Urinary bladder (tissue), 3 donors: ENCODE measurements at regions not wholly inside any gene's neighbourhood (a gene's known extent, or its start where the extent isn't known, plus 50 kb on each side); places are given as distances from the start of the nearest gene placed in this dataset.
A peak's percentile ranks its signal among the peaks of the same experiment; 100 is the strongest.

Experiments used
- DNase-seq: peaks from one replicate; pipeline ENCODE4 v3.0.0-alpha.2; 2015; ENCODE audit errors: extremely low spot score
- H3K27ac ChIP-seq: one replicate; pipeline ENCODE4 v1.5.1; 2013; ENCODE audit warnings: low read depth, mild to moderate bottlenecking, moderate library complexity
- H3K36me3 ChIP-seq: one replicate; pipeline ENCODE4 v1.6.1; 2013; ENCODE audit warnings: mild to moderate bottlenecking, moderate library complexity; ENCODE audit not compliant: insufficient read depth
- H3K4me1 ChIP-seq: one replicate; pipeline ENCODE4 v1.6.1; 2013; ENCODE audit warnings: mild to moderate bottlenecking, moderate library complexity; ENCODE audit not compliant: insufficient read depth
- H3K4me3 ChIP-seq: one replicate; pipeline ENCODE4 v1.5.1; 2013; ENCODE audit warnings: low read depth, low read length
- WGBS: extraction: QIAGEN DNeasy Blood & Tissue Kit; methylation state at CpG from one replicate; pipeline ENCODE4 v1.1.7; 2013; 5-methylcytosine and 5-hydroxymethylcytosine counted together
- donor health status: healthy with polysubstance abuse.
- donor health status: healthy.

DNA sequence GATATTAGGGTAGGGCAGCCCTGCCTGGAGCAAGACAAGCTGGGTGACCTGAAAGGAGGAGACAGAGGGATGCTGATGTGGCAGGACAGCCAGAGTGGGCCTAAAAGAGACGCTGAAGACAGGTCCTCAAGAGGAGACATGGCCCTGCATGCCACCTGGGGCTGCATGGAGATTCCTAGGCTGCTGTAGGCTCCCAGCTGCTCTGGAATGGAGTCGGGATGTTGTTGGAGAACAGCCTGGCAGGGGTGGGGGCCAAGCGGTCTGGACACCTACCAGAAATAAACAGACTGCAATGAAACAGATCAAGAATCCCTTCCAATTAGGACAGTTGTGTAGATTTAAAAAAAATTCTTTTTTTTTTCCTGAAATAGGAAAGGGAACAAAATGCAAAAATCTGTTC is 97.8 kb upstream of the NPAS2 start:
- 64% methylated on average over 3 of the region's 3 CpGs for WGBS
- DNase-seq = no peak
- Histone ChIP-seq H3K4me3 (no peak overlapping the region), H3K4me1 (no peaks in the 10 kb centered on the region), H3K36me3 (no peaks in the 10 kb centered on the region), H3K27ac (no peak overlapping the region)

GRCh38 chr2:100726866-100727265 is 93.1 kb upstream of the NPAS2 start:
- Histone ChIP-seq H3K36me3 (no peaks in the 10 kb centered on the region), H3K27ac (no peak overlapping the region), H3K4me3 (no peak overlapping the region), H3K4me1 (no peaks in the 10 kb centered on the region)
- no peak for DNase-seq
- WGBS = 70% methylated on average over 2 of the region's 2 CpGs

- 73% methylated on average over 6 of the region's 6 CpGs for WGBS
- DNase-seq = no peak
Observed at GRCh38 chr2:100730290-100730868, 89.6 kb upstream of the NPAS2 start.

DNA sequence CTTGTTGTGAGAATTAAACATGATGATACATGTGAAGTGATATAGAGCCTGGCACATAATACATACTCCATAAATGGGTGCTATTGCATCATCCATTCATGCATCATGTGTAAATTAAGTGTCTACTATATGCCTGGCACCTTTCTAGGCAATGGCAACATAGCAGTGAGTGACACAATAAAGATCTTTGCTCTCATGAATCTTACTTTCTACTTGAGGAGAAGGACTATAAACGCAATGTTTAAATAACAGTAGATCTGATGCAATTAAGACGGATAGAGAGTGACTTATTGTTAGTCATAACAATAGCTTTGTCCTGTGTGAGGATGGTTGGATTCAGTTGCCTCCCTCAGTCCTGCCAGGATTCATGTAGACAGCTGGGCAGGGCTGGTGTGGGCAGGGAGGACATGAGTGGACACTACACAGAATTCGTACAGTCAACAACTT is 88.4 kb upstream of the NPAS2 start:
- Histone ChIP-seq H3K4me1 (no peaks in the 10 kb centered on the region), H3K27ac (no peak overlapping the region), H3K4me3 (no peak overlapping the region), H3K36me3 (no peaks in the 10 kb centered on the region)
- no peak for DNase-seq
- WGBS = 90% methylated on average over 3 of the region's 3 CpGs

More at GRCh38 chr2:100730290-100730868, 89.6 kb upstream of the NPAS2 start:
- Histone ChIP-seq H3K4me3 (no peak overlapping the region), H3K27ac (no peak overlapping the region), H3K36me3 (no peaks in the 10 kb centered on the region), H3K4me1 (no peaks in the 10 kb centered on the region)

DNA sequence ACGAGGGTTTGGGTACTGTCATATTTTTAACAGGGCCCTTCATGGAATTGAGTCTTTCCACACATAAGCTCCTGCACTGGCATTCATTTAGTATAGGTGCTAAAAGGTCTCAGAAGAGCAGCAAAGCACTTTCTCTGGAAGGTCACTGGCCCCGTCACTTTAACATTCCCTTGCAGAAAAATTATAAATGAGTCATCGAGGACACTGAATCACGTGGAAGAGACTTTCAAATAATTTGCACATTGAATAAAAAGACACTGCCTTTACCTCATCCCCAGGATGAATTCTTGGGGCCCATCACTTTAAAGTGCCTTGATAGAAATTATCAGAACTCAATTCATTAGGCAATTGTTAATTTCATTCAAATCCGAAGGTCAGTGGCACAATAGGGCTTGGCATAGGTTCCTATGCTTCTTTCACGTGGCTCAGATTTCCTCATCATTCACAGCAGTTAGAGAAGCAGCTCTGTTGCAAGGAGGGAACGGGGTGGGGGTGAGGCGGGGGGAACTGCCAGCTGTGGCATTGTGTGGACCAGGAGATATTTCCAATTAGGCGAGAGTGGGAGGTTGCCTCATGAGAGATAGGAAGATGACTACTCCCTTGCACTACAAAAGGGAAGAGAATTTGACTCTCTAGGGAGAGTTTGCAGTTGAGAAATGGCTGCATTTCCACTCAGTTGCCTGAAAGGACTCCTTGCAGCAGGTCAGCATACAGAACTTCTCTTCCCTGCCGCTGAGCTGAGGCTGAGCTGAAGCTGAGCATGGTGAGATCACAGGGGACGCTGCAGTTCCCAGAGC is 86.3 kb upstream of the NPAS2 start:
- 53% methylated on average over 11 of the region's 11 CpGs for WGBS
- no peak overlapping the region for H3K4me3 ChIP-seq
- no peaks in the 10 kb centered on the region for H3K4me1 ChIP-seq
- no peak for DNase-seq
- H3K36me3 ChIP-seq = no peaks in the 10 kb centered on the region
- H3K27ac ChIP-seq = no peak overlapping the region

GRCh38 chr2:100736121-100736915 is 83.6 kb upstream of the NPAS2 start:
- Histone ChIP-seq H3K4me3 (no peak overlapping the region), H3K27ac (no peak overlapping the region), H3K36me3 (no peaks in the 10 kb centered on the region), H3K4me1 (no peaks in the 10 kb centered on the region)
- no peak for DNase-seq
- WGBS = 91% methylated on average over 5 of the region's 5 CpGs

DNA sequence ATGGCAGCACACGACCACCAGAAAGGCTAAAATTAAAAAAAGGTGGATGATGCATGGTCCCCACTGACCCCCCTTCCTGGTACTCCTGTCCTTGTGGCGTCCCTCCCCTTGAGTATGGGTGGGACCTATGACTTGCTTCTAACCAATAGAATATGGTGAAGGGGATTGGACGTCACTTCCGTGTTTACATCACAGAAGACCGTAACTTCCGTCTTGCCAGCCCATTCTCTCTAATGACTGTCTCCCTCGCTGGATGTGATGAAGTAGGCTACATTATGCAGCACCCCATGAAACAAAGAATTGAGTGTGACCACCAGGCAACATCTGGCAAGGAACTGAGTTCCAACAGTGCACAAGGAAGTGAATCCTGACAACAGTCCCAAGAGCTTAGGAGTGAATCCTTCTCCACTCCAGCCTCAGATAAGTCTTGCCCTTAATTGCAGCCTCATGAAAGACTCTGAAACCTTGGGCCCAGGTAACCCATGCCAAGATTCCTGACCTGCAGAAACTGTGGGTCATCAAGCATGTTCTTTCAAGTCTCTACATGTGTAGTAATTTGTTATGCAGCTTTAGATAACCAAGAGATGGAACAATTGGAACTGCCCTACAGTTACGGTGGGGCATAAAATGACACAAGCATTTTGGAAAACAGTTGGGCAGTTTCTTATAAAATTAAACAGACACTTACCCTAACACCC is 80.1 kb upstream of the NPAS2 start:
- no peak overlapping the region for H3K27ac ChIP-seq
- no peaks in the 10 kb centered on the region for H3K36me3 ChIP-seq
- H3K4me1 ChIP-seq = no peaks in the 10 kb centered on the region
- 92% methylated on average over 8 of the region's 8 CpGs for WGBS
- DNase-seq = no peak
- no peak overlapping the region for H3K4me3 ChIP-seq

DNA sequence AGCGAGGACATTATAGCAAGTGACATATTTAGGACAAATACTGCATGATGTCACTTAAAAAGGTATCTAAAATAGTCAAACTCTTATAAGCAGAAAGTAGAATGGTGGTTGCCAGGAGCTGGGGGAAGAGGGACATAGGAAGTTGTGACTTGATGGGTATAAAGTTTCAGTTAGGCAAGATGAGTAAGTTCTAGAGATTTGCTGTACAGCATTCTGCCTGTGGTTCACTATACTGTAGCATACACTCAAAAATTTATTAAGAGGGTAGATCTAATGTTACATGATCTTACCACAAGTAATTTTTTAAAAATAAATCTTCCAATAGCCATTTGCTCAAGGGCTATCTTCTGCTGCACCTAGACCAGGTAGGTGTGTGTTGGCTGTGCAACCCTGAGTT is 78.1 kb upstream of the NPAS2 start:
- WGBS = 96% methylated on average over 1 of the region's 1 CpG
- no peak for DNase-seq
- Histone ChIP-seq H3K4me3 (no peak overlapping the region), H3K36me3 (no peaks in the 10 kb centered on the region), H3K27ac (no peak overlapping the region), H3K4me1 (no peaks in the 10 kb centered on the region)

DNA sequence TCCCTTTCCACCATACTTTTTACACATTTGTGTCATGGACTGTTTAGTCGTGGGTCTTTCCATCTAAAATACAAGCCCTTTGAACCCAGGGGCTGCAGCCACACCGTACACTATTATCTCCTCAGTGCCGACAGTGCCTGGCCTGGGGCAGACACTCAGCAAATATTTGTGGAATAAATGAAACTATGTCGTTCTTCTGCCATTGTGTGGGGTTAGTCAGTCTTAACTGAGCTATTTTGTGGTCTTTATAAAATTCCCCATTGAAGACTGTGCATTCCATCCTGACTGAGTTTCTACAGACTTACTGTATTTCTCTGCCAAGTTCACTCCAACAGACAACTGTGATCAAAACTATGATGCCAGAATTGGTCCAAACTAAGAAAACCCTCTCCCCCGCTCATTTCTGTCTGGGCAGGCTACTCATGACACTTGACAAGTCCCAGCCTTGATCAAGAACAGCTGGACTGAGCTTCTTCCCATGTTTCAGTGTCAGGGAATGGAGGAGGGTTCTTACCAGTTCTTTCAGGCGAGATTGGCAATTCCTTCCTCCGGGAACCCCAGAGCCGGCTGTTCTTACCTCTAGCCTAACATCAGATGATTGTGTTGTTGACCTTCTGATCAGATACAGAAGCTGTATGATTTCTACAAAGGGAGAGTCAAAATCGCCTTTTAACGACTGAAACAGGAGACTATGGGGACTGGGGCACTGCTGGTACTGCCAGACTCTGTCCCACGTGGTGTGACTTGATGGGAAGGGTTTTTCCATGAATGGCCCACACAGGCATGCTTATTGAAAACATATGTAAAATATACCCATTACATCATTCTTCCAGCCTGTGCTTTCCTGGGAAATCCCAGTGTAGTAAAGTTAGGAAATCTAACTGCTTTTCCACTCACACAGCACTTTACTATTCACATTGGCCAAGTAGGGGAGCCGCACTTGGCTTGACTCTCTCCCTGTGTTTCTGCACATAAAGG is 77.4 kb upstream of the NPAS2 start:
- H3K27ac ChIP-seq = peak overlapping the region; percentile 56
- no peaks in the 10 kb centered on the region for H3K4me1 ChIP-seq
- no peak overlapping the region for H3K4me3 ChIP-seq
- H3K36me3 ChIP-seq = no peaks in the 10 kb centered on the region
- peak; percentile 83 for DNase-seq
- 24% methylated on average over 12 of the region's 12 CpGs for WGBS

- Histone ChIP-seq H3K27ac (no peak overlapping the region), H3K4me1 (no peaks in the 10 kb centered on the region), H3K4me3 (no peak overlapping the region), H3K36me3 (no peaks in the 10 kb centered on the region)
- DNase-seq = no peak
- WGBS = 70% methylated on average over 5 of the region's 5 CpGs
Observed at GRCh38 chr2:100743741-100744140, 76.2 kb upstream of the NPAS2 start.

- 86% methylated on average over 11 of the region's 11 CpGs for WGBS
- no peak for DNase-seq
- Histone ChIP-seq H3K4me3 (no peak overlapping the region), H3K27ac (no peak overlapping the region), H3K4me1 (no peaks in the 10 kb centered on the region), H3K36me3 (no peaks in the 10 kb centered on the region)
Observed at GRCh38 chr2:100744184-100744583, 75.8 kb upstream of the NPAS2 start.

DNA sequence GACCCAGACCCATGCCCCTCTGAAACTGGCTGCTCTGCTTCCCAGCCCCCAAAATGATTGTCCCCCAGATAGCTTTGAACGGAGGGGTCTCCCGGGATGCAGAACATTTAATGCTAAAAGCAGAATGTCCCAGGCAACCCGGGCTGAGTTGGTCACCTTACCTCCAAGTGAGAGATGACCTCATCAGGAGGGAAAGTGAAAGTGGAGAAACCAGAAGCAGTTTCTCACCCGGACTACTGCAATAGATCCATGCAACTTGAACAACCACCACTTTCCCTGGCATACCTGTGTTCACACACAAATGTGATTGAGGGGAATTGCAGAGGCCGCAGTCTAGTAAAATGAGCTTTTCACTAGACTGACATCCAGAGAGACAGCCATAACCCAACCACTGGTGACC is 75.3 kb upstream of the NPAS2 start:
- Histone ChIP-seq H3K4me3 (no peak overlapping the region), H3K36me3 (no peaks in the 10 kb centered on the region), H3K27ac (no peak overlapping the region), H3K4me1 (no peaks in the 10 kb centered on the region)
- WGBS = 88% methylated on average over 5 of the region's 5 CpGs
- DNase-seq = no peak
